HCT116 (cell line): ENCODE measurements at regions not wholly inside any gene's neighbourhood (a gene's known extent, or its start where the extent isn't known, plus 50 kb on each side); places are given as distances from the start of the nearest gene placed in this dataset.

Experiments used
- ATAC-seq: fragments of 200-7000 bp; cut with Tn5 transposase; 2 replicates; pipeline ENCODE4 v1.9.1; 2020; ENCODE audit warnings: mild to moderate bottlenecking, moderate library complexity
- BruUV-seq: library from RNA; stranded (reverse); fragments of 400-500 nt; replicated peaks from 2 replicates; lab custom pipeline; 2021; lab: Mats Ljungman, UMichigan
- CTCF ChIA-PET: fragments of 300-600 bp; sonication (Branson Sonifier 250); formaldehyde crosslinking; loops from one replicate; lab custom pipeline; 2021; ENCODE audit warnings: antibody characterized with exemption; lab: Charles Lee
- POLR2A ChIA-PET: fragments of 300-600, 350-600 bp; sonication (Branson Sonifier 250); formaldehyde crosslinking; loops from one replicate; lab custom pipeline; 2021; ENCODE audit warnings: antibody characterized with exemption; lab: Charles Lee
- RAD21 ChIA-PET, 2 experiments: fragments of 300-600 bp; sonication (Branson Sonifier 250); formaldehyde crosslinking; loops; one replicate each; lab custom pipeline; 2023; ENCODE audit warnings: low total read pairs in 2 of 2; ENCODE audit not compliant: uncharacterized antibody in 2 of 2, unreplicated experiment in 2 of 2, low non-redundant PET in 1 of 2; lab: Charles Lee
- DNase-seq: peaks from one replicate; pipeline ENCODE4 v3.0.0-alpha.2; 2010; ENCODE audit warnings: low read depth, low spot score
- H2AFZ ChIP-seq: fragments of 200-600 bp; shearing (Covaris generic), sonication (generic); 2 replicates; pipeline ENCODE4 v1.6.1; 2017; ENCODE audit warnings: low read depth, mixed run types, mixed read lengths, antibody characterized with exemption, low read length; ENCODE audit not compliant: poor library complexity, severe bottlenecking
- H3K27ac ChIP-seq: 2 replicates; pipeline ENCODE4 v1.5.1; 2012; ENCODE audit warnings: low read depth, low read length
- H3K27me3 ChIP-seq: fragments of 200-600 bp; sonication (generic); 2 replicates; pipeline ENCODE4 v1.6.1; 2016; ENCODE audit warnings: mixed run types, low read length, mixed read lengths; ENCODE audit not compliant: insufficient read depth
- H3K36me3 ChIP-seq, 2 experiments: fragments of 200-500 bp in 1 of 2; fragments of 200-600 bp in 1 of 2; sonication (Bioruptor generic) in 1 of 2; sonication (generic) in 1 of 2; 2 replicates each; pipeline versions ENCODE4 v1.5.1 to v1.6.1; 2014 to 2016; ENCODE audit warnings: low read length in 2 of 2, inconsistent platforms in 1 of 2, mixed read lengths in 1 of 2, mixed run types in 1 of 2; ENCODE audit not compliant: insufficient read depth in 2 of 2, control insufficient read depth in 1 of 2
- H3K4me1 ChIP-seq, 2 experiments: fragments of 200-600 bp in 1 of 2; sonication (generic) in 1 of 2; 2 replicates each; pipeline versions ENCODE4 v1.5.1 to v1.6.1; 2012 to 2017; ENCODE audit warnings: low read length in 2 of 2, inconsistent platforms in 1 of 2, mild to moderate bottlenecking in 1 of 2, mixed read lengths in 1 of 2, mixed run types in 1 of 2, moderate library complexity in 1 of 2; ENCODE audit not compliant: insufficient read depth in 2 of 2, control insufficient read depth in 1 of 2
- H3K4me2 ChIP-seq: fragments of 200-600 bp; sonication (generic); 2 replicates; pipeline ENCODE4 v1.6.1; 2017; ENCODE audit warnings: mixed run types, low read length, mixed read lengths
- H3K4me3 ChIP-seq, 2 experiments: fragments of 200-600 bp in 1 of 2; sonication (generic) in 1 of 2; replicated peaks in 1 of 2; 2 replicates each; pipeline ENCODE4 v1.5.1; 2011 to 2016; ENCODE audit warnings: low read length in 2 of 2, control low read depth in 1 of 2, low read depth in 1 of 2, mild to moderate bottlenecking in 1 of 2, mixed read lengths in 1 of 2, mixed run types in 1 of 2
- H3K79me2 ChIP-seq: fragments of 200-600 bp; sonication (generic); 2 replicates; pipeline ENCODE4 v1.6.1; 2017; ENCODE audit warnings: mild to moderate bottlenecking, mixed run types, low read length, moderate library complexity, mixed read lengths; ENCODE audit not compliant: insufficient read depth
- H3K9ac ChIP-seq: fragments of 200-600 bp; sonication (generic); 2 replicates; pipeline ENCODE4 v1.6.1; 2016; ENCODE audit warnings: low read length, mixed read lengths
- H3K9me2 ChIP-seq: fragments of 200-600 bp; sonication (generic), shearing (Covaris generic); 2 replicates; pipeline ENCODE4 v1.6.1; 2017; ENCODE audit warnings: mixed run types, mild to moderate bottlenecking, moderate library complexity; ENCODE audit not compliant: insufficient read depth
- H3K9me3 ChIP-seq, 2 experiments: fragments of 200-500 bp in 1 of 2; fragments of 200-600 bp in 1 of 2; sonication (Bioruptor generic) in 1 of 2; sonication (generic) in 1 of 2; 2 replicates each; pipeline ENCODE4 v1.6.1; 2014 to 2017; ENCODE audit warnings: low read length in 2 of 2, mixed read lengths in 2 of 2, inconsistent platforms in 1 of 2, low read depth in 1 of 2, mild to moderate bottlenecking in 1 of 2, mixed run types in 1 of 2, moderate library complexity in 1 of 2; ENCODE audit not compliant: control insufficient read depth in 1 of 2, insufficient read depth in 1 of 2
- H4K20me1 ChIP-seq: fragments of 200-600 bp; sonication (generic), shearing (Covaris generic); 2 replicates; pipeline ENCODE4 v1.6.1; 2017; ENCODE audit warnings: mixed run types, mild to moderate bottlenecking, moderate library complexity; ENCODE audit not compliant: insufficient read depth
- ATF3 ChIP-seq: IDR thresholded peaks from 2 replicates; pipeline ENCODE4 v1.6.1; 2012
- EGR1 ChIP-seq: IDR thresholded peaks from 2 replicates; pipeline ENCODE4 v1.6.1; 2012; ENCODE audit warnings: low read depth
- ELF1 ChIP-seq: IDR thresholded peaks from 2 replicates; pipeline ENCODE4 v1.6.1; 2012; ENCODE audit warnings: low read depth, borderline replicate concordance
- EZH2 ChIP-seq: fragments of 200-600 bp; sonication (generic); IDR thresholded peaks from 2 replicates; pipeline ENCODE4 v1.6.1; 2017; ENCODE audit warnings: antibody characterized with exemption, mixed run types
- POLR2AphosphoS5 ChIP-seq: IDR thresholded peaks from 2 replicates; pipeline ENCODE4 v1.6.1; 2011; ENCODE audit warnings: mild to moderate bottlenecking, low read depth, low read length, moderate library complexity
- RAD21 ChIP-seq: IDR thresholded peaks from 2 replicates; pipeline ENCODE4 v1.6.1; 2012; ENCODE audit warnings: low read depth, mild to moderate bottlenecking
- REST ChIP-seq: IDR thresholded peaks from 2 replicates; pipeline ENCODE4 v1.6.1; 2012; ENCODE audit warnings: low read depth
- SP1 ChIP-seq: IDR thresholded peaks from 2 replicates; pipeline ENCODE4 v1.6.1; 2012; ENCODE audit warnings: low read depth
- TCF7L2 ChIP-seq: IDR thresholded peaks from 2 replicates; pipeline ENCODE4 v1.7.0; 2011; ENCODE audit warnings: borderline replicate concordance, inconsistent platforms; ENCODE audit not compliant: insufficient read depth, insufficient read length; ENCODE audit errors: extremely low read depth
- intact Hi-C: fragments of 100-400 bp; cut with micrococcal nuclease; formaldehyde crosslinking; loops from 2 replicates; pipeline ENCODE4 v1.10.0; 2022
- TF ChIP-seq, protein P1 (sequence below), 3 experiments: fragments of 200-600 bp in 1 of 3; sonication (generic) in 1 of 3; IDR thresholded peaks in 2 of 3; conservative IDR thresholded peaks in 1 of 3; 2 replicates each; pipeline ENCODE4 v1.5.1; 2012 to 2017; ENCODE audit warnings: low read depth in 2 of 3, low read length in 2 of 3, antibody characterized with exemption in 1 of 3, borderline replicate concordance in 1 of 3, control low read depth in 1 of 3, mild to moderate bottlenecking in 1 of 3, mixed read lengths in 1 of 3, mixed run types in 1 of 3, moderate library complexity in 1 of 3; ENCODE audit not compliant: insufficient read depth in 1 of 3

GRCh38 chr15:25618161-25618560 lies 179.3 kb upstream of the UBE3A start:
- no peak overlapping the region for H3K4me3 ChIP-seq
- no peak overlapping the region for H2AFZ ChIP-seq
- no peaks in the 10 kb centered on the region for H3K79me2 ChIP-seq
- no peaks in the 10 kb centered on the region for H3K36me3 ChIP-seq
- ATAC-seq (no peak), DNase-seq (no peak)
- POLR2A ChIA-PET = no interaction called here
- RAD21 ChIA-PET = no interaction called here
- intact Hi-C loops = no loop called here
- no peak for TF ChIP-seq SP1
- TF ChIP-seq ATF3 = no peak
- no peak for TF ChIP-seq TCF7L2
- no peak for TF ChIP-seq EGR1
- TF ChIP-seq RAD21 = no peak
- TF ChIP-seq POLR2AphosphoS5 = no peak
- TF ChIP-seq, protein P1, sequence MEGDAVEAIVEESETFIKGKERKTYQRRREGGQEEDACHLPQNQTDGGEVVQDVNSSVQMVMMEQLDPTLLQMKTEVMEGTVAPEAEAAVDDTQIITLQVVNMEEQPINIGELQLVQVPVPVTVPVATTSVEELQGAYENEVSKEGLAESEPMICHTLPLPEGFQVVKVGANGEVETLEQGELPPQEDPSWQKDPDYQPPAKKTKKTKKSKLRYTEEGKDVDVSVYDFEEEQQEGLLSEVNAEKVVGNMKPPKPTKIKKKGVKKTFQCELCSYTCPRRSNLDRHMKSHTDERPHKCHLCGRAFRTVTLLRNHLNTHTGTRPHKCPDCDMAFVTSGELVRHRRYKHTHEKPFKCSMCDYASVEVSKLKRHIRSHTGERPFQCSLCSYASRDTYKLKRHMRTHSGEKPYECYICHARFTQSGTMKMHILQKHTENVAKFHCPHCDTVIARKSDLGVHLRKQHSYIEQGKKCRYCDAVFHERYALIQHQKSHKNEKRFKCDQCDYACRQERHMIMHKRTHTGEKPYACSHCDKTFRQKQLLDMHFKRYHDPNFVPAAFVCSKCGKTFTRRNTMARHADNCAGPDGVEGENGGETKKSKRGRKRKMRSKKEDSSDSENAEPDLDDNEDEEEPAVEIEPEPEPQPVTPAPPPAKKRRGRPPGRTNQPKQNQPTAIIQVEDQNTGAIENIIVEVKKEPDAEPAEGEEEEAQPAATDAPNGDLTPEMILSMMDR (IDR thresholded peaks at IDR 0.05 in 2 of 3, conservative IDR thresholded peaks at IDR 0.05 in 1 of 3; ENCODE audit: borderline replicate concordance in 1 of 3, insufficient read depth in 1 of 3, low read depth in 2 of 3, low read length in 2 of 3) = no peak
- TF ChIP-seq ELF1 = no peak
- no peak for TF ChIP-seq EZH2
- no peak for TF ChIP-seq REST
- no peak overlapping the region for H3K27ac ChIP-seq
- no peak overlapping the region for H3K4me2 ChIP-seq
- H3K27me3 ChIP-seq = no peaks in the 10 kb centered on the region
- no peaks in the 10 kb centered on the region for H3K4me1 ChIP-seq
- H3K9me3 ChIP-seq = peaks cover 13 to 31% of the 10 kb centered on the region in 2 experiments; a peak in 2 of 4 replicates
- no peaks in the 10 kb centered on the region for H4K20me1 ChIP-seq
- CTCF ChIA-PET = no interaction called here
- H3K9ac ChIP-seq = no peak overlapping the region
- no peaks in the 10 kb centered on the region for H3K9me2 ChIP-seq
- no TSS peak for BruUV-seq
